Dedifferentiated amniotic fluid mesenchymal stem cell (primary cell): ENCODE measurements at regions not wholly inside any gene's neighbourhood (a gene's known extent, or its start where the extent isn't known, plus 50 kb on each side); places are given as distances from the start of the nearest gene placed in this dataset.
A peak's percentile ranks its signal among the peaks of the same experiment; 100 is the strongest.

Experiments used
- DNase-seq: peaks from one replicate; pipeline ENCODE4 v3.0.0-alpha.2; 2016; ENCODE audit errors: extremely low spot score

GRCh38 chr10:35906155-35906554, 264.1 kb upstream of the FZD8 start:
- no peak for DNase-seq

- no peak for DNase-seq
Observed at GRCh38 chr10:35903021-35903420, 260.9 kb upstream of the FZD8 start.

GRCh38 chr10:35898716-35899440, 256.8 kb upstream of the FZD8 start:
- no peak for DNase-seq

- peak; percentile 74 for DNase-seq
Observed at GRCh38 chr10:35896001-35896400, 253.9 kb upstream of the FZD8 start.

GRCh38 chr10:35895331-35895730, 253.2 kb upstream of the FZD8 start:
- DNase-seq: peak; percentile 24

- no peak for DNase-seq
Observed at GRCh38 chr10:35892526-35892925, 250.4 kb upstream of the FZD8 start.

- no peak for DNase-seq
Observed at GRCh38 chr10:35890676-35891495, 248.8 kb upstream of the FZD8 start.

GRCh38 chr10:35889971-35890675, 248.0 kb upstream of the FZD8 start:
- no peak for DNase-seq

- no peak for DNase-seq
Observed at GRCh38 chr10:35889226-35889625, 247.1 kb upstream of the FZD8 start.

- no peak for DNase-seq
Observed at GRCh38 chr10:35888400-35888799, 246.3 kb upstream of the FZD8 start.

- no peak for DNase-seq
Observed at GRCh38 chr10:35887685-35888084, 245.6 kb upstream of the FZD8 start.

- no peak for DNase-seq
Observed at GRCh38 chr10:35885076-35885475, 243.0 kb upstream of the FZD8 start.

- no peak for DNase-seq
Observed at GRCh38 chr10:35884657-35885071, 242.6 kb upstream of the FZD8 start.

- no peak for DNase-seq
Observed at GRCh38 chr10:35882422-35883150, 240.5 kb upstream of the FZD8 start.

GRCh38 chr10:35881320-35881719, 239.2 kb upstream of the FZD8 start:
- no peak for DNase-seq

GRCh38 chr10:35876248-35876647, 234.2 kb upstream of the FZD8 start:
- no peak for DNase-seq

- no peak for DNase-seq
Observed at GRCh38 chr10:35875016-35875676, 233.1 kb upstream of the FZD8 start.

GRCh38 chr10:35874311-35875015, 232.4 kb upstream of the FZD8 start:
- no peak for DNase-seq

- no peak for DNase-seq
Observed at GRCh38 chr10:35872671-35873070, 230.6 kb upstream of the FZD8 start.

- DNase-seq: no peak
Observed at GRCh38 chr10:35870665-35871310, 228.7 kb upstream of the FZD8 start.
